GM12872 (cell line): ENCODE measurements at regions not wholly inside any gene's neighbourhood (a gene's known extent, or its start where the extent isn't known, plus 50 kb on each side); places are given as distances from the start of the nearest gene placed in this dataset.

ENCODE experiments used
- TF ChIP-seq, protein P1 (sequence below): IDR thresholded peaks from 3 replicates; pipeline ENCODE4 v1.5.1; 2011; ENCODE audit warnings: low read depth, mild to moderate bottlenecking, low read length, moderate library complexity; ENCODE audit not compliant: insufficient read depth

- TF ChIP-seq, protein P1, sequence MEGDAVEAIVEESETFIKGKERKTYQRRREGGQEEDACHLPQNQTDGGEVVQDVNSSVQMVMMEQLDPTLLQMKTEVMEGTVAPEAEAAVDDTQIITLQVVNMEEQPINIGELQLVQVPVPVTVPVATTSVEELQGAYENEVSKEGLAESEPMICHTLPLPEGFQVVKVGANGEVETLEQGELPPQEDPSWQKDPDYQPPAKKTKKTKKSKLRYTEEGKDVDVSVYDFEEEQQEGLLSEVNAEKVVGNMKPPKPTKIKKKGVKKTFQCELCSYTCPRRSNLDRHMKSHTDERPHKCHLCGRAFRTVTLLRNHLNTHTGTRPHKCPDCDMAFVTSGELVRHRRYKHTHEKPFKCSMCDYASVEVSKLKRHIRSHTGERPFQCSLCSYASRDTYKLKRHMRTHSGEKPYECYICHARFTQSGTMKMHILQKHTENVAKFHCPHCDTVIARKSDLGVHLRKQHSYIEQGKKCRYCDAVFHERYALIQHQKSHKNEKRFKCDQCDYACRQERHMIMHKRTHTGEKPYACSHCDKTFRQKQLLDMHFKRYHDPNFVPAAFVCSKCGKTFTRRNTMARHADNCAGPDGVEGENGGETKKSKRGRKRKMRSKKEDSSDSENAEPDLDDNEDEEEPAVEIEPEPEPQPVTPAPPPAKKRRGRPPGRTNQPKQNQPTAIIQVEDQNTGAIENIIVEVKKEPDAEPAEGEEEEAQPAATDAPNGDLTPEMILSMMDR: no peak
These were observed 196.0 kb downstream of the DACT1 start for GRCh38 chr14:58833634-58834378.

DNA sequence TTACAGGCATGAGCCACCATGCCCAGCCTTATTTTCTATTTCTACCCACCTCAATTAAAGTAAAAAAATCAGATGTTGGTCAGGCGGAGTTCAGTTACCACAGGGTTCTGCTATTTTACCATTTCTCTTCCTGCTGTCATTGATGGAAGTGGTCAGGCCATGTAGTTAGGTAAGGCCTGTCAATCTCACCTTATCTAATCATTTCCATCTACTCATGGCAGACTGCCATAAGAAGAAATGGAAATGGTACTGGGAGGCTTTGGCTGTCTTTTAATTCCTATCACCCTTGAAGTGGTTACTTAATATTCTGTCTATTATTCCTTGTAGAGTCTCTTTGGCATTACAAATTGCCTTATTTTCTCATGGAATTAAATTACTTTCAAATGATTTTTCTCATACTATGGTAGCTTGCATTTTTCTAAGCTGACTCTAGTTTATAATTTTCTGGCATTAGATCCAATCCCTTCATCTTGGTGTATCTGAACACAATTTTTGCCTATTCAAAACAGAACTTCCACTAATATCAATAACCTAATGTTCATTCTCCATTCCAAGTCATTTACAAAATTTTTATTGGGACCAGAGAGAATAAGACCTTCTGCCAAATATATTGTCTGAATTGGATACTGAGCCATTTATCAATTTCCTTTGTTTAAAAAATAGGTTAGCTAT lies 198.7 kb downstream of the DACT1 start:
- TF ChIP-seq, protein P1: no peak

GRCh38 chr14:58839233-58839632 lies 201.5 kb downstream of the DACT1 start:
- TF ChIP-seq, protein P1: no peak

- TF ChIP-seq, protein P1: no peak
These were observed 206.8 kb downstream of the DACT1 start for GRCh38 chr14:58844544-58844943.

GRCh38 chr14:58846682-58847465 lies 209.1 kb downstream of the DACT1 start:
- TF ChIP-seq, protein P1: no peak

DNA sequence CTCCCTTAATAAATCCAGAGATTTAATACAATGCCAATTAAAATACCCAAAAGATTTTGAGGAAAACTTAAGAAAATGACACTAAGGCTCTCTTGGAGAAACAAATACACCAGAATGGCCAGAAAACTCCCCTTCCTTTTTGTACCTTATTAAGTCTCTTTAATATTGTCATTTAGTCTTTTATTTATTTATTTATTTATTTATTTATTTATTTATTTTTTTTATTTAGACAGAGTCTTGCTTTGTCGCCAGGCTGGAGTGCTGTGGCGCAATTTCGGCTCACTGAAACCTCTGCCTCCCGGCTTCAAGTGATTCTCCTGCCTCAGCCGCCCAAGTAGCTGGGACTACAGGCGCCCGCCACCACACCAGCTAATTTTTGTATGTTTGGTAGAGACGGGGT lies 210.6 kb downstream of the DACT1 start:
- TF ChIP-seq, protein P1: no peak

DNA sequence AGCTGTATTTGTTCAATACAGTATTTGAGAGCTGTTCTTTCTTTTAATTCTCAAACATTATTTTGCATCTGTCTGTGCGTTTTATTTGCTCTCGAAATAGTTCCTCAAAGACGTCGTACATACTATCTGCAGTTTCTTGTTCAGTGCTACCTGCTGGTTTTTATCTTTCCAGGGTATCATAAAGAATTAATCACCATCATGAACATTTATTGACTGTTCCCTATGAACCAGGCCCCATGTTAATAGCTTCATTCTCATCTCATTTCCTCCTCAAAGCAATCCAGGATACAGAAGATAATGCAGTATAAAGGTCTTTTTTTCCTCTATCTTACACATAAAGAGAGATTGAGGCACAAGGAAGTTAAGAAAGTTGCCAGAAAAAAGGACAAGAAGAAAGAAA lies 211.8 kb downstream of the DACT1 start:
- TF ChIP-seq, protein P1: no peak
